C4-2B (cell line): ENCODE measurements at regions not wholly inside any gene's neighbourhood (a gene's known extent, or its start where the extent isn't known, plus 50 kb on each side); places are given as distances from the start of the nearest gene placed in this dataset.
"Not testable (repeated sequence)": the region's sequence is repeated elsewhere in the genome, so short reads cannot be mapped to it uniquely, and the experiment has no call there.

Experiments
- H3K27ac ChIP-seq: fragments of 450-650 bp; 2 replicates; pipeline ENCODE4 v1.5.1; 2017
- CTCF ChIP-seq: fragments of 450-650 bp; conservative IDR thresholded peaks from 2 replicates; pipeline ENCODE4 v1.5.1; 2017; ENCODE audit warnings: mild to moderate bottlenecking
- ZFX ChIP-seq: fragments of 450-650 bp; IDR thresholded peaks from 2 replicates; pipeline ENCODE4 v1.6.1; 2017

GRCh38 chr5:172508471-172509404 is 54.4 kb upstream of the SH3PXD2B start:
- TF ChIP-seq CTCF (no peak), ZFX (no peak)
- no peak overlapping the region for H3K27ac ChIP-seq

- not testable (repeated sequence) for H3K27ac ChIP-seq
Measured at GRCh38 chr5:172507485-172507884, 53.2 kb upstream of the SH3PXD2B start.

- H3K27ac ChIP-seq, result no peak overlapping the region
- TF ChIP-seq ZFX, result no peak
- TF ChIP-seq CTCF, result no peak
Measured at GRCh38 chr5:172506921-172507320, 52.6 kb upstream of the SH3PXD2B start.

GRCh38 chr5:172506251-172506650 is 51.9 kb upstream of the SH3PXD2B start:
- no peak for TF ChIP-seq CTCF
- TF ChIP-seq ZFX, result no peak
- no peak overlapping the region for H3K27ac ChIP-seq

- TF ChIP-seq ZFX, result no peak
- no peak for TF ChIP-seq CTCF
Measured at GRCh38 chr5:172505845-172506244, 51.5 kb upstream of the SH3PXD2B start.

GRCh38 chr5:172505403-172505759 is 51.1 kb upstream of the SH3PXD2B start:
- TF ChIP-seq CTCF (no peak), ZFX (no peak)
- H3K27ac ChIP-seq, result no peak overlapping the region

More at GRCh38 chr5:172505845-172506244, 51.5 kb upstream of the SH3PXD2B start:
- H3K27ac ChIP-seq, result no peak overlapping the region

GRCh38 chr5:172504701-172505402 is 50.5 kb upstream of the SH3PXD2B start:
- no peak overlapping the region for H3K27ac ChIP-seq
- TF ChIP-seq CTCF (no peak), ZFX (no peak)
